ENCODE measurements at regions not wholly inside any gene's neighbourhood (a gene's known extent, or its start where the extent isn't known, plus 50 kb on each side); places are given as distances from the start of the nearest gene placed in this dataset.

DNA sequence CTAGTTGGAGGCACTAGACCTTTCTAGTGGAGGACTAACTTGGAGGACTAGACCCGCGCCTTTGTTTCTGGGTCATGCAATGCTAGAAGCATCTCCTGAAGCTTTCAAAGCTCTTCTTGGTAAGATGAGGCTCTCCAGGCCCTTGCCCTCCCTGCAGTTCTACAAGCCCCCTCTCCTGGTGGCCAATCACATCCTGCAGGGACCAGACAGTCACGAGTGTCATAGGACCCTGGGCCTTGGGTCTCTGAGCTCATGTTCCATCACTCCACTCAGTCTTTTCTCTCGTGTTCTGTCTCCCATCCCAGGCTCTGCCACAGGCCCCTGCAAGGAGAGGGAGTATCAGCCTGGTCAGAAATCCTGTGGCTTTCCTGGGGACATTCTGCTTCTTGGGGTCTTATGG is 119.6 kb downstream of the CYLD start:
- Histone ChIP-seq H3K36me3 (ENCODE audit: control insufficient read depth, insufficient read depth, low read length) (no peaks in the 10 kb centered on the region), H3K79me1 (ENCODE audit: low read length) (no peaks in the 10 kb centered on the region), H3K9ac (ENCODE audit: low read length) (no peak overlapping the region), H3K4ac (ENCODE audit: low read depth, low read length) (no peak overlapping the region), H3K18ac (ENCODE audit: low read length) (no peak overlapping the region), H3K79me2 (ENCODE audit: control insufficient read depth, insufficient read depth, low read length) (no peaks in the 10 kb centered on the region), H3K27me3 (ENCODE audit: insufficient read depth, low read length, poor library complexity) (no peaks in the 10 kb centered on the region), H3K4me1 (ENCODE audit: control insufficient read depth, low read depth, low read length) (no peaks in the 10 kb centered on the region), H2BK120ac (ENCODE audit: low read depth, low read length) (no peak overlapping the region), H2AK5ac (ENCODE audit: low read length) (no peak overlapping the region), H3K4me2 (ENCODE audit: low read length) (no peak overlapping the region), H3K23ac (ENCODE audit: low read length) (no peak overlapping the region), H3K4me3 (ENCODE audit: low read length) (no peak overlapping the region), H2BK15ac (replicated peaks; ENCODE audit: low read depth) (no peak overlapping the region), H4K5ac (ENCODE audit: low read length) (no peak overlapping the region), H3K27ac (ENCODE audit: low read depth, low read length) (no peak overlapping the region), H4K8ac (ENCODE audit: low read depth, low read length) (no peak overlapping the region), H3K56ac (ENCODE audit: low read length) (no peak overlapping the region), H2BK5ac (ENCODE audit: low read length) (no peak overlapping the region)
- WGBS (ENCODE audit: extremely low coverage, insufficient coverage, low lambda C conversion rate), result no CpG with 5 or more reads among the region's 4 CpGs
- no peak for DNase-seq

DNA sequence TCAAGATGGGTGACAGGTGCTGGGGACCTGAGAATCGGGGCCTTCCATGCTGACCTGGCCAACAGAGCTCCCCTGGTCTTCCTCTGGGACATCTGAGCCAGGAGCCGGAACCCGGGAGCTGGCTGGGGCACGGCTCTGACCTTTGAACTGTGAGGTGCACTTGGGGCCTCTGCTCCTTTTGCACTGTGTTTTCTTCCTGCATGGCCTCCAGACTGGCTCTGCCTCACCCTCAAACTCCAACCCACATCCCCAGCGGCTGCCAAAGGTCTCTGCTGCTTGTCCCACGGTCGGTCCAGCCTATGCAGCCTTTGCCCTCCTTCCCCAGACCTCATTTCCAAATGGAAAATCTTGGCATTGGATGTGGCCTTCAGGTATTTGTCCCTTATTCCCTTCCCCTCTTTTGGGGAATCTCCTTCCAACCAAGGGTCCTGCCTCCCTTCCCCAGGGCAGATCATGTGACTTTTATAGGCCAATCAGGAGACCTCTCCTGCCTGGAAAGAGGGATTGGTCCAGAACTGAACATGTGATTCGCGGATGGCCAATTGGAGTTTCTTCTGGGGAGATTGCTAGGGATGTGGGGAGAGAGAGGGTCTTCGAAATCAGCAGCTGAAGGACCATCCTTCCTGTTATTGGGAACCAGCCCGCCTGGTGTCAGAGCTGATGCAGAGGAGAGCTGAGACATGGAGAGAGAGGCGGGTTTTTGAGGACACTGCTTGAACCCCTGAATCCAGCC is 117.9 kb downstream of the CYLD start:
- no CpG with 5 or more reads among the region's 12 CpGs for WGBS (ENCODE audit: extremely low coverage, insufficient coverage, low lambda C conversion rate)
- no peak overlapping the region for H3K4me3 ChIP-seq (ENCODE audit: low read length)
- no peaks in the 10 kb centered on the region for H3K79me1 ChIP-seq (ENCODE audit: low read length)
- no peak overlapping the region for H3K56ac ChIP-seq (ENCODE audit: low read length)
- H2BK5ac ChIP-seq (ENCODE audit: low read length), result no peak overlapping the region
- no peak overlapping the region for H3K27ac ChIP-seq (ENCODE audit: low read depth, low read length)
- no peaks in the 10 kb centered on the region for H3K36me3 ChIP-seq (ENCODE audit: control insufficient read depth, insufficient read depth, low read length)
- DNase-seq, result no peak
- no peak overlapping the region for H3K4ac ChIP-seq (ENCODE audit: low read depth, low read length)
- H4K5ac ChIP-seq (ENCODE audit: low read length), result no peak overlapping the region
- H2AK5ac ChIP-seq (ENCODE audit: low read length), result no peak overlapping the region
- H2BK15ac ChIP-seq (replicated peaks; ENCODE audit: low read depth), result no peak overlapping the region
- H3K4me1 ChIP-seq (ENCODE audit: control insufficient read depth, low read depth, low read length), result no peaks in the 10 kb centered on the region
- no peaks in the 10 kb centered on the region for H3K27me3 ChIP-seq (ENCODE audit: insufficient read depth, low read length, poor library complexity)
- no peak overlapping the region for H2BK120ac ChIP-seq (ENCODE audit: low read depth, low read length)
- no peak overlapping the region for H3K23ac ChIP-seq (ENCODE audit: low read length)
- no peaks in the 10 kb centered on the region for H3K79me2 ChIP-seq (ENCODE audit: control insufficient read depth, insufficient read depth, low read length)
- H3K4me2 ChIP-seq (ENCODE audit: low read length), result no peak overlapping the region
- H3K18ac ChIP-seq (ENCODE audit: low read length), result no peak overlapping the region
- no peak overlapping the region for H4K8ac ChIP-seq (ENCODE audit: low read depth, low read length)
- no peak overlapping the region for H3K9ac ChIP-seq (ENCODE audit: low read length)

DNA sequence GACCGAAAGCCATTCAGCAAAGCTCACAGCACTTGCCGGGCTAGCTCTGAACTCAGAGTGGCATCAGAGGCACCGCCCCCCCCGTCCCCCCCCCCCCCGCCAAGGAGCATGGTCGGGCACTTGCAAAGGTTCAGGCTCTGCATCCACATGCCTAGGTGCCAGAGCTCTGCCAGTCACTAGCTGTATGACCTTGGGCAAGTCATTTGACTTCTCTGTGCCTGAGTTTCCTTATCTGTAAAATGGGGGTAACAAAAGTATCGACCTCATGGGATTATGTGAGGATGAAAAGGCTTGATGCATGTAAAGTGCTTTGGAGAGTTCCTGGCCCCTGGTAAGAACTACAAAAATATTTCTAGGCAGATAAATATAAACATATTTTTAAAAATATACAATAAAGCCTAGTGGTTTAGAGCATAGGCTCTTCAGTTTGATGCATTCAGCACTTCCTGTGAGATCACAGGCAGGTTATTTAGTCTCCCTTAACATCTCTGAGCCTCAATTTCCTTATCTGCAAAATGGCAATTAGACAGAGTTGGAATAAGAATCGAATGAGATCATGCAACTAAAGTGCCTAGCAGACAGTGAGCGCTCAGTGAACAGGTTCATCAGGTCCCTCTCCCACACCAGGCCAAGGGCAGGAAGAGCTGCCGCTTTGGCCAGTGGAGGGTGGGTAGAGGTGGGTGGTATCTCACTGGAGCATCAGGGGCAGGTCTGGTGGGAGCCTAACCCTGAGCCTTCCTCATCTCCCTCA is 117.2 kb downstream of the CYLD start:
- no peak overlapping the region for H3K56ac ChIP-seq (ENCODE audit: low read length)
- no peak overlapping the region for H3K27ac ChIP-seq (ENCODE audit: low read depth, low read length)
- no peak overlapping the region for H2AK5ac ChIP-seq (ENCODE audit: low read length)
- no peaks in the 10 kb centered on the region for H3K27me3 ChIP-seq (ENCODE audit: insufficient read depth, low read length, poor library complexity)
- no peak overlapping the region for H2BK120ac ChIP-seq (ENCODE audit: low read depth, low read length)
- H4K8ac ChIP-seq (ENCODE audit: low read depth, low read length), result no peak overlapping the region
- no peaks in the 10 kb centered on the region for H3K36me3 ChIP-seq (ENCODE audit: control insufficient read depth, insufficient read depth, low read length)
- no peaks in the 10 kb centered on the region for H3K79me1 ChIP-seq (ENCODE audit: low read length)
- H3K4ac ChIP-seq (ENCODE audit: low read depth, low read length), result no peak overlapping the region
- H3K4me1 ChIP-seq (ENCODE audit: control insufficient read depth, low read depth, low read length), result no peaks in the 10 kb centered on the region
- no peak overlapping the region for H3K9ac ChIP-seq (ENCODE audit: low read length)
- WGBS (ENCODE audit: extremely low coverage, insufficient coverage, low lambda C conversion rate), result no CpG with 5 or more reads among the region's 10 CpGs
- no peak for DNase-seq
- H4K5ac ChIP-seq (ENCODE audit: low read length), result no peak overlapping the region
- no peak overlapping the region for H3K23ac ChIP-seq (ENCODE audit: low read length)
- H3K4me3 ChIP-seq (ENCODE audit: low read length), result no peak overlapping the region
- H3K18ac ChIP-seq (ENCODE audit: low read length), result no peak overlapping the region
- no peak overlapping the region for H2BK15ac ChIP-seq (replicated peaks; ENCODE audit: low read depth)
- H2BK5ac ChIP-seq (ENCODE audit: low read length), result no peak overlapping the region
- H3K79me2 ChIP-seq (ENCODE audit: control insufficient read depth, insufficient read depth, low read length), result no peaks in the 10 kb centered on the region
- H3K4me2 ChIP-seq (ENCODE audit: low read length), result no peak overlapping the region

DNA sequence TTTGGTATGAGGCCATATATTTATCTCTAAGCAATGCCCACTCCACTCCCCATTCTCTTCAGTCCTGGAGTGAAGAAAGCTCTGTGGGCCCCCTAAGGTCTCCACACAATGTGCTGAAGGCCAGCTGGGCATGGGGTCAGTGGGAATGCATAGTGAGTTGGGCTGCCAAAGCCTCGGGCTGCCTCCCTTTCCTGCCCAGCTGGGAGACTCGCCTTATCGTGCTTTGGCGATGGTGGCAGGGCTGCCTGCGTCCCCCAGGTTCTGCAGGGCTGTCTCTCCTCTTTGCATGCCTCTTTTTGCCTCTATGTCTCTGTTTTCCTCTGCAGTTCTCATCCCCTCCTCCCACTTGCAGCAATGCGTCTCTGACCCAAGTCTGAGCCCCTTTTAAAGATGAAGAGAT is 116.5 kb downstream of the CYLD start:
- Histone ChIP-seq H4K5ac (ENCODE audit: low read length) (no peak overlapping the region), H2BK5ac (ENCODE audit: low read length) (no peak overlapping the region), H3K4ac (ENCODE audit: low read depth, low read length) (no peak overlapping the region), H3K27ac (ENCODE audit: low read depth, low read length) (no peak overlapping the region), H3K23ac (ENCODE audit: low read length) (no peak overlapping the region), H3K18ac (ENCODE audit: low read length) (no peak overlapping the region), H2BK120ac (ENCODE audit: low read depth, low read length) (no peak overlapping the region), H3K9ac (ENCODE audit: low read length) (no peak overlapping the region), H3K79me2 (ENCODE audit: control insufficient read depth, insufficient read depth, low read length) (no peaks in the 10 kb centered on the region), H3K4me2 (ENCODE audit: low read length) (no peak overlapping the region), H3K56ac (ENCODE audit: low read length) (no peak overlapping the region), H3K4me1 (ENCODE audit: control insufficient read depth, low read depth, low read length) (no peaks in the 10 kb centered on the region), H3K36me3 (ENCODE audit: control insufficient read depth, insufficient read depth, low read length) (no peaks in the 10 kb centered on the region), H2BK15ac (replicated peaks; ENCODE audit: low read depth) (no peak overlapping the region), H3K27me3 (ENCODE audit: insufficient read depth, low read length, poor library complexity) (no peaks in the 10 kb centered on the region), H3K79me1 (ENCODE audit: low read length) (no peaks in the 10 kb centered on the region), H4K8ac (ENCODE audit: low read depth, low read length) (no peak overlapping the region), H3K4me3 (ENCODE audit: low read length) (no peak overlapping the region), H2AK5ac (ENCODE audit: low read length) (no peak overlapping the region)
- no peak for DNase-seq
- WGBS (ENCODE audit: extremely low coverage, insufficient coverage, low lambda C conversion rate), result no CpG with 5 or more reads among the region's 6 CpGs

DNA sequence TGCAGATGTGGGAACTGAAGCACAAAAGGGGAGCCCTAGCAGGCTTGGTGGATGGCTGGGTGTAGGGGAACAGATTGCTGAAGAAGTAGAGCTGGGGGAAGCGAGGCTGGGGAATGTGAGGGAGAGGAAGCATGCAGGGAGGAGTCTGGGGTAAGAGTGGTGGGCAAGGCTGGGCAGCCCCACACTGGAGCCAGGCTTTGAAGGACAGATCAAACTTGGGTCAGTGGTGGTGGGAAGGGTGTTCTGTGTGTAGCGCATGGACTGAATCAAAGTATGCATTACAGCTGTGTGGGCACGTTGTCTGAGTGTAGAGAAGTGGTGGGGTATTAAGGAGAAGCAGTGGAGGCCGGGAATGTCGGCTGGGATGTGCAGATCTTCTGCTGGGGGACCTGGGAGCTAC is 116.0 kb downstream of the CYLD start:
- H3K79me1 ChIP-seq (ENCODE audit: low read length), result no peaks in the 10 kb centered on the region
- no peak for DNase-seq
- no peak overlapping the region for H3K18ac ChIP-seq (ENCODE audit: low read length)
- H3K56ac ChIP-seq (ENCODE audit: low read length), result no peak overlapping the region
- no peak overlapping the region for H4K8ac ChIP-seq (ENCODE audit: low read depth, low read length)
- H3K27ac ChIP-seq (ENCODE audit: low read depth, low read length), result no peak overlapping the region
- no peak overlapping the region for H2AK5ac ChIP-seq (ENCODE audit: low read length)
- H3K79me2 ChIP-seq (ENCODE audit: control insufficient read depth, insufficient read depth, low read length), result no peaks in the 10 kb centered on the region
- no CpG with 5 or more reads among the region's 5 CpGs for WGBS (ENCODE audit: extremely low coverage, insufficient coverage, low lambda C conversion rate)
- no peak overlapping the region for H3K23ac ChIP-seq (ENCODE audit: low read length)
- no peak overlapping the region for H3K4me3 ChIP-seq (ENCODE audit: low read length)
- no peak overlapping the region for H2BK5ac ChIP-seq (ENCODE audit: low read length)
- H3K36me3 ChIP-seq (ENCODE audit: control insufficient read depth, insufficient read depth, low read length), result no peaks in the 10 kb centered on the region
- H3K4me2 ChIP-seq (ENCODE audit: low read length), result no peak overlapping the region
- no peak overlapping the region for H3K4ac ChIP-seq (ENCODE audit: low read depth, low read length)
- no peaks in the 10 kb centered on the region for H3K4me1 ChIP-seq (ENCODE audit: control insufficient read depth, low read depth, low read length)
- H2BK15ac ChIP-seq (replicated peaks; ENCODE audit: low read depth), result no peak overlapping the region
- no peak overlapping the region for H3K9ac ChIP-seq (ENCODE audit: low read length)
- no peak overlapping the region for H4K5ac ChIP-seq (ENCODE audit: low read length)
- H3K27me3 ChIP-seq (ENCODE audit: insufficient read depth, low read length, poor library complexity), result no peaks in the 10 kb centered on the region
- no peak overlapping the region for H2BK120ac ChIP-seq (ENCODE audit: low read depth, low read length)
